Smooth muscle cell (in vitro differentiated cells): ENCODE measurements at regions not wholly inside any gene's neighbourhood (a gene's known extent, or its start where the extent isn't known, plus 50 kb on each side); places are given as distances from the start of the nearest gene placed in this dataset.

Source experiments
- DNase-seq: peaks from one replicate; lab custom pipeline; 2025; ENCODE audit not compliant: unreplicated experiment; lab: John Stamatoyannopoulos, UW
- H2AFZ ChIP-seq: fragments of 200-600 bp; sonication (generic); 2 replicates; pipeline ENCODE4 v1.6.0; 2016; ENCODE audit warnings: antibody characterized with exemption, low read depth, mild to moderate bottlenecking
- H3F3A ChIP-seq: fragments of 200-600 bp; sonication (generic); 2 replicates; pipeline ENCODE4 v1.6.0; 2017; ENCODE audit warnings: antibody characterized with exemption, low read depth
- H3K27ac ChIP-seq: fragments of 200-600 bp; sonication (generic); 2 replicates; pipeline ENCODE4 v1.5.1; 2016; ENCODE audit warnings: low read depth, mild to moderate bottlenecking
- H3K27me3 ChIP-seq: fragments of 200-600 bp; sonication (generic); 2 replicates; pipeline ENCODE4 v1.6.1; 2016; ENCODE audit warnings: low read depth, mild to moderate bottlenecking
- H3K36me3 ChIP-seq: fragments of 200-600 bp; sonication (generic); 2 replicates; pipeline ENCODE4 v1.5.1; 2016; ENCODE audit warnings: low read depth
- H3K4me1 ChIP-seq: fragments of 200-600 bp; sonication (generic); 2 replicates; pipeline ENCODE4 v1.5.1; 2016; ENCODE audit warnings: low read depth
- H3K4me2 ChIP-seq: fragments of 200-600 bp; sonication (generic); 2 replicates; pipeline ENCODE4 v1.6.0; 2016; ENCODE audit warnings: mild to moderate bottlenecking
- H3K4me3 ChIP-seq: fragments of 200-600 bp; sonication (generic); 2 replicates; pipeline ENCODE4 v1.5.1; 2016; ENCODE audit warnings: mild to moderate bottlenecking
- H3K79me2 ChIP-seq: fragments of 200-600 bp; sonication (generic); 2 replicates; pipeline ENCODE4 v1.6.0; 2016; ENCODE audit warnings: low read depth, mild to moderate bottlenecking
- H3K9ac ChIP-seq: fragments of 200-600 bp; sonication (generic); 2 replicates; pipeline ENCODE4 v1.6.0; 2016; ENCODE audit warnings: low read depth
- H3K9me3 ChIP-seq: fragments of 200-600 bp; sonication (generic); replicated peaks from 2 replicates; pipeline ENCODE4 v1.5.1; 2016; ENCODE audit warnings: low read depth
- H4K20me1 ChIP-seq: fragments of 200-600 bp; sonication (generic); 2 replicates; pipeline ENCODE4 v1.6.0; 2016; ENCODE audit warnings: low read depth
- CTCF ChIP-seq: fragments of 200-600 bp; sonication (generic); IDR thresholded peaks from 2 replicates; pipeline ENCODE4 v1.5.1; 2017; ENCODE audit warnings: borderline replicate concordance, mild to moderate bottlenecking, antibody characterized with exemption; ENCODE audit not compliant: insufficient read depth, poor library complexity, severe bottlenecking
- WGBS: methylation state at CpG from one replicate; pipeline ENCODE4 v1.1.7; 2016; ENCODE audit warnings: low lambda C conversion rate; 5-methylcytosine and 5-hydroxymethylcytosine counted together

GRCh38 chr14:31970744-31971143, 106.4 kb upstream of the ARHGAP5 start:
- Histone ChIP-seq H2AFZ (no peak overlapping the region), H3K4me2 (no peak overlapping the region), H3K9me3 (no peaks in the 10 kb centered on the region), H3K79me2 (no peaks in the 10 kb centered on the region), H3F3A (peaks cover 14% of the 10 kb centered on the region), H3K4me3 (no peak overlapping the region), H4K20me1 (no peaks in the 10 kb centered on the region), H3K27ac (peak overlapping the region; percentile 78), H3K9ac (no peak overlapping the region), H3K27me3 (no peaks in the 10 kb centered on the region), H3K36me3 (no peaks in the 10 kb centered on the region), H3K4me1 (no peaks in the 10 kb centered on the region)
- no peak for TF ChIP-seq CTCF
- WGBS = 94% methylated on average over 1 of the region's 1 CpG
- no peak for DNase-seq

GRCh38 chr14:31971612-31972011, 105.5 kb upstream of the ARHGAP5 start:
- 93% methylated on average over 4 of the region's 4 CpGs for WGBS

GRCh38 chr14:31977001-31977556, 100.0 kb upstream of the ARHGAP5 start:
- WGBS = 87% methylated on average over 3 of the region's 3 CpGs
- TF ChIP-seq CTCF = no peak
- H3K36me3 ChIP-seq = no peaks in the 10 kb centered on the region

More at GRCh38 chr14:31971612-31972011, 105.5 kb upstream of the ARHGAP5 start:
- no peak for DNase-seq
- Histone ChIP-seq H3K79me2 (no peaks in the 10 kb centered on the region), H3K36me3 (no peaks in the 10 kb centered on the region), H3K9ac (no peak overlapping the region), H3K4me2 (no peak overlapping the region), H3F3A (peaks cover 14% of the 10 kb centered on the region), H2AFZ (no peak overlapping the region), H3K9me3 (no peaks in the 10 kb centered on the region), H3K4me1 (no peaks in the 10 kb centered on the region), H3K27ac (no peak overlapping the region), H3K4me3 (no peak overlapping the region), H4K20me1 (no peaks in the 10 kb centered on the region), H3K27me3 (no peaks in the 10 kb centered on the region)
- no peak for TF ChIP-seq CTCF

GRCh38 chr14:31978423-31978822, 98.7 kb upstream of the ARHGAP5 start:
- Histone ChIP-seq H3K4me2 (no peak overlapping the region), H3K9me3 (peaks cover 16% of the 10 kb centered on the region), H3K4me1 (no peaks in the 10 kb centered on the region), H4K20me1 (no peaks in the 10 kb centered on the region), H3K27ac (no peak overlapping the region), H3K79me2 (no peaks in the 10 kb centered on the region), H3K27me3 (no peaks in the 10 kb centered on the region), H3F3A (no peaks in the 10 kb centered on the region), H3K4me3 (no peak overlapping the region), H3K36me3 (no peaks in the 10 kb centered on the region), H3K9ac (no peak overlapping the region), H2AFZ (no peak overlapping the region)
- TF ChIP-seq CTCF = no peak
- 89% methylated on average over 3 of the region's 3 CpGs for WGBS
- no peak for DNase-seq

More at GRCh38 chr14:31977001-31977556, 100.0 kb upstream of the ARHGAP5 start:
- H3K9ac ChIP-seq = no peak overlapping the region
- H3K79me2 ChIP-seq = no peaks in the 10 kb centered on the region
- no peaks in the 10 kb centered on the region for H3F3A ChIP-seq
- no peaks in the 10 kb centered on the region for H3K27me3 ChIP-seq
- DNase-seq = no peak
- H3K4me2 ChIP-seq = no peak overlapping the region
- H2AFZ ChIP-seq = no peak overlapping the region
- no peak overlapping the region for H3K27ac ChIP-seq
- H3K9me3 ChIP-seq = peaks cover 3% of the 10 kb centered on the region
- no peaks in the 10 kb centered on the region for H4K20me1 ChIP-seq
- H3K4me1 ChIP-seq = no peaks in the 10 kb centered on the region
- no peak overlapping the region for H3K4me3 ChIP-seq
